ENCODE measurements at regions not wholly inside any gene's neighbourhood (a gene's known extent, or its start where the extent isn't known, plus 50 kb on each side); places are given as distances from the start of the nearest gene placed in this dataset.
"Not testable (repeated sequence)": the region's sequence is repeated elsewhere in the genome, so short reads cannot be mapped to it uniquely, and the experiment has no call there.

- Histone ChIP-seq H3K4me1 (ENCODE audit: control insufficient read depth in 2 of 2, insufficient read depth in 2 of 2, low read length in 2 of 2) (peaks cover 0 to 7% of the 10 kb centered on the region in 2 donors), H3K9me3 (ENCODE audit: control insufficient read depth in 2 of 2, insufficient read depth in 1 of 2, low read length in 1 of 2) (no peaks in the 10 kb centered on the region), H3K4me3 (ENCODE audit: low read length in 2 of 2) (no peak overlapping the region), H3K27me3 (ENCODE audit: control insufficient read depth in 2 of 2, insufficient read depth in 1 of 2, low read length in 1 of 2) (no peaks in the 10 kb centered on the region), H3K36me3 (ENCODE audit: control insufficient read depth in 2 of 2, insufficient read depth in 2 of 2, low read length in 1 of 2) (no peaks in the 10 kb centered on the region), H3K27ac (ENCODE audit: low read depth in 1 of 2, low read length in 1 of 2) (no peak overlapping the region)
- DNase-seq (ENCODE audit: low read depth in 6 of 9, low spot score in 9 of 9), result no peak
- 96% methylated on average over 4 of the region's 4 CpGs for WGBS
These were observed 201.3 kb downstream of the AKAP7 start for GRCh38 chr6:131336596-131336995.

GRCh38 chr6:131346896-131347295 is 211.6 kb downstream of the AKAP7 start:
- not testable (repeated sequence) for DNase-seq (ENCODE audit: low read depth in 6 of 9, low spot score in 9 of 9)
- WGBS, result 97% methylated on average over 4 of the region's 4 CpGs

GRCh38 chr6:131348572-131348971 is 213.3 kb downstream of the AKAP7 start:
- Histone ChIP-seq H3K36me3 (ENCODE audit: control insufficient read depth in 2 of 2, insufficient read depth in 2 of 2, low read length in 1 of 2) (no peaks in the 10 kb centered on the region), H3K4me3 (ENCODE audit: low read length in 2 of 2) (no peak overlapping the region), H3K9me3 (ENCODE audit: control insufficient read depth in 2 of 2, insufficient read depth in 1 of 2, low read length in 1 of 2) (no peaks in the 10 kb centered on the region), H3K27ac (ENCODE audit: low read depth in 1 of 2, low read length in 1 of 2) (no peak overlapping the region), H3K27me3 (ENCODE audit: control insufficient read depth in 2 of 2, insufficient read depth in 1 of 2, low read length in 1 of 2) (no peaks in the 10 kb centered on the region), H3K4me1 (ENCODE audit: control insufficient read depth in 2 of 2, insufficient read depth in 2 of 2, low read length in 2 of 2) (peaks cover 0 to 2% of the 10 kb centered on the region in 2 donors)
- 92% methylated on average over 5 of the region's 5 CpGs for WGBS
- no peak for DNase-seq (ENCODE audit: low read depth in 6 of 9, low spot score in 9 of 9)

More at GRCh38 chr6:131346896-131347295, 211.6 kb downstream of the AKAP7 start:
- not testable (repeated sequence) for H3K4me3 ChIP-seq (ENCODE audit: low read length in 2 of 2); H3K36me3 ChIP-seq (ENCODE audit: control insufficient read depth in 2 of 2, insufficient read depth in 2 of 2, low read length in 1 of 2); H3K27me3 ChIP-seq (ENCODE audit: control insufficient read depth in 2 of 2, insufficient read depth in 1 of 2, low read length in 1 of 2); H3K27ac ChIP-seq (ENCODE audit: low read depth in 1 of 2, low read length in 1 of 2); H3K4me1 ChIP-seq (ENCODE audit: control insufficient read depth in 2 of 2, insufficient read depth in 2 of 2, low read length in 2 of 2); H3K9me3 ChIP-seq (ENCODE audit: control insufficient read depth in 2 of 2, insufficient read depth in 1 of 2, low read length in 1 of 2)

- H3K4me1 ChIP-seq (ENCODE audit: control insufficient read depth in 2 of 2, insufficient read depth in 2 of 2, low read length in 2 of 2), result peaks cover 0 to 2% of the 10 kb centered on the region in 2 donors
- H3K9me3 ChIP-seq (ENCODE audit: control insufficient read depth in 2 of 2, insufficient read depth in 1 of 2, low read length in 1 of 2), result no peaks in the 10 kb centered on the region
- DNase-seq (ENCODE audit: low read depth in 6 of 9, low spot score in 9 of 9), result no peak
- H3K27me3 ChIP-seq (ENCODE audit: control insufficient read depth in 2 of 2, insufficient read depth in 1 of 2, low read length in 1 of 2), result no peaks in the 10 kb centered on the region
- 92% methylated on average over 1 of the region's 1 CpG for WGBS
- H3K36me3 ChIP-seq (ENCODE audit: control insufficient read depth in 2 of 2, insufficient read depth in 2 of 2, low read length in 1 of 2), result no peaks in the 10 kb centered on the region
- H3K4me3 ChIP-seq (ENCODE audit: low read length in 2 of 2), result no peak overlapping the region
- H3K27ac ChIP-seq (ENCODE audit: low read depth in 1 of 2, low read length in 1 of 2), result no peak overlapping the region
These were observed 213.9 kb downstream of the AKAP7 start for GRCh38 chr6:131349199-131349598.

GRCh38 chr6:131353106-131353505 is 217.8 kb downstream of the AKAP7 start:
- Histone ChIP-seq H3K4me3 (ENCODE audit: low read length in 2 of 2) (no peak overlapping the region), H3K27ac (ENCODE audit: low read depth in 1 of 2, low read length in 1 of 2) (no peak overlapping the region), H3K36me3 (ENCODE audit: control insufficient read depth in 2 of 2, insufficient read depth in 2 of 2, low read length in 1 of 2) (no peaks in the 10 kb centered on the region), H3K9me3 (ENCODE audit: control insufficient read depth in 2 of 2, insufficient read depth in 1 of 2, low read length in 1 of 2) (no peaks in the 10 kb centered on the region), H3K4me1 (ENCODE audit: control insufficient read depth in 2 of 2, insufficient read depth in 2 of 2, low read length in 2 of 2) (peaks cover 0 to 2% of the 10 kb centered on the region in 2 donors), H3K27me3 (ENCODE audit: control insufficient read depth in 2 of 2, insufficient read depth in 1 of 2, low read length in 1 of 2) (no peaks in the 10 kb centered on the region)
- no peak for DNase-seq (ENCODE audit: low read depth in 6 of 9, low spot score in 9 of 9)
- 97% methylated on average over 3 of the region's 3 CpGs for WGBS

- Histone ChIP-seq H3K27ac (ENCODE audit: low read depth in 1 of 2, low read length in 1 of 2) (no peak overlapping the region), H3K4me1 (ENCODE audit: control insufficient read depth in 2 of 2, insufficient read depth in 2 of 2, low read length in 2 of 2) (no peaks in the 10 kb centered on the region), H3K4me3 (ENCODE audit: low read length in 2 of 2) (no peak overlapping the region), H3K9me3 (ENCODE audit: control insufficient read depth in 2 of 2, insufficient read depth in 1 of 2, low read length in 1 of 2) (no peaks in the 10 kb centered on the region), H3K36me3 (ENCODE audit: control insufficient read depth in 2 of 2, insufficient read depth in 2 of 2, low read length in 1 of 2) (no peaks in the 10 kb centered on the region), H3K27me3 (ENCODE audit: control insufficient read depth in 2 of 2, insufficient read depth in 1 of 2, low read length in 1 of 2) (no peaks in the 10 kb centered on the region)
- DNase-seq (ENCODE audit: low read depth in 6 of 9, low spot score in 9 of 9), result no peak
- WGBS, result 97% methylated on average over 4 of the region's 4 CpGs
These were observed 218.6 kb downstream of the AKAP7 start for GRCh38 chr6:131353876-131354275.

GRCh38 chr6:131354356-131354755 is 218.7 kb upstream of the ARG1 start:
- H3K9me3 ChIP-seq (ENCODE audit: control insufficient read depth in 2 of 2, insufficient read depth in 1 of 2, low read length in 1 of 2), result no peaks in the 10 kb centered on the region
- no peaks in the 10 kb centered on the region for H3K4me1 ChIP-seq (ENCODE audit: control insufficient read depth in 2 of 2, insufficient read depth in 2 of 2, low read length in 2 of 2)
- H3K27ac ChIP-seq (ENCODE audit: low read depth in 1 of 2, low read length in 1 of 2), result no peak overlapping the region
- H3K36me3 ChIP-seq (ENCODE audit: control insufficient read depth in 2 of 2, insufficient read depth in 2 of 2, low read length in 1 of 2), result no peaks in the 10 kb centered on the region
- no peak for DNase-seq (ENCODE audit: low read depth in 6 of 9, low spot score in 9 of 9)
- no peaks in the 10 kb centered on the region for H3K27me3 ChIP-seq (ENCODE audit: control insufficient read depth in 2 of 2, insufficient read depth in 1 of 2, low read length in 1 of 2)
- H3K4me3 ChIP-seq (ENCODE audit: low read length in 2 of 2), result no peak overlapping the region
- 96% methylated on average over 2 of the region's 2 CpGs for WGBS

- Histone ChIP-seq H3K27ac (ENCODE audit: low read depth in 1 of 2, low read length in 1 of 2) (no peak overlapping the region), H3K36me3 (ENCODE audit: control insufficient read depth in 2 of 2, insufficient read depth in 2 of 2, low read length in 1 of 2) (no peaks in the 10 kb centered on the region), H3K4me3 (ENCODE audit: low read length in 2 of 2) (no peak overlapping the region), H3K4me1 (ENCODE audit: control insufficient read depth in 2 of 2, insufficient read depth in 2 of 2, low read length in 2 of 2) (no peaks in the 10 kb centered on the region), H3K9me3 (ENCODE audit: control insufficient read depth in 2 of 2, insufficient read depth in 1 of 2, low read length in 1 of 2) (no peaks in the 10 kb centered on the region), H3K27me3 (ENCODE audit: control insufficient read depth in 2 of 2, insufficient read depth in 1 of 2, low read length in 1 of 2) (no peaks in the 10 kb centered on the region)
- DNase-seq (ENCODE audit: low read depth in 6 of 9, low spot score in 9 of 9), result no peak
- 95% methylated on average over 2 of the region's 2 CpGs for WGBS
These were observed 216.9 kb upstream of the ARG1 start for GRCh38 chr6:131356161-131356560.

- Histone ChIP-seq H3K27ac (ENCODE audit: low read depth in 1 of 2, low read length in 1 of 2) (no peak overlapping the region), H3K4me1 (ENCODE audit: control insufficient read depth in 2 of 2, insufficient read depth in 2 of 2, low read length in 2 of 2) (no peaks in the 10 kb centered on the region)
These were observed 215.5 kb upstream of the ARG1 start for GRCh38 chr6:131357501-131357900.

GRCh38 chr6:131362070-131362469 is 211.0 kb upstream of the ARG1 start:
- no peaks in the 10 kb centered on the region for H3K4me1 ChIP-seq (ENCODE audit: control insufficient read depth in 2 of 2, insufficient read depth in 2 of 2, low read length in 2 of 2)
- H3K36me3 ChIP-seq (ENCODE audit: control insufficient read depth in 2 of 2, insufficient read depth in 2 of 2, low read length in 1 of 2), result no peaks in the 10 kb centered on the region
- WGBS, result 98% methylated on average over 4 of the region's 4 CpGs
- H3K4me3 ChIP-seq (ENCODE audit: low read length in 2 of 2), result no peak overlapping the region
- H3K27ac ChIP-seq (ENCODE audit: low read depth in 1 of 2, low read length in 1 of 2), result no peak overlapping the region
- DNase-seq (ENCODE audit: low read depth in 6 of 9, low spot score in 9 of 9), result no peak
- no peaks in the 10 kb centered on the region for H3K27me3 ChIP-seq (ENCODE audit: control insufficient read depth in 2 of 2, insufficient read depth in 1 of 2, low read length in 1 of 2)
- no peaks in the 10 kb centered on the region for H3K9me3 ChIP-seq (ENCODE audit: control insufficient read depth in 2 of 2, insufficient read depth in 1 of 2, low read length in 1 of 2)

More at GRCh38 chr6:131357501-131357900, 215.5 kb upstream of the ARG1 start:
- no peaks in the 10 kb centered on the region for H3K9me3 ChIP-seq (ENCODE audit: control insufficient read depth in 2 of 2, insufficient read depth in 1 of 2, low read length in 1 of 2)
- H3K4me3 ChIP-seq (ENCODE audit: low read length in 2 of 2), result no peak overlapping the region
- H3K27me3 ChIP-seq (ENCODE audit: control insufficient read depth in 2 of 2, insufficient read depth in 1 of 2, low read length in 1 of 2), result no peaks in the 10 kb centered on the region
- no peak for DNase-seq (ENCODE audit: low read depth in 6 of 9, low spot score in 9 of 9)
- no peaks in the 10 kb centered on the region for H3K36me3 ChIP-seq (ENCODE audit: control insufficient read depth in 2 of 2, insufficient read depth in 2 of 2, low read length in 1 of 2)
- WGBS, result 89% methylated on average over 2 of the region's 2 CpGs

Data from thymus (tissue), 11 donors.